ENCODE measurements at regions not wholly inside any gene's neighbourhood (a gene's known extent, or its start where the extent isn't known, plus 50 kb on each side); places are given as distances from the start of the nearest gene placed in this dataset.

- TF ChIP-seq CTCF (IDR thresholded peaks at IDR 0.05; ENCODE audit: insufficient read depth, low read length), result no peak
- no peak for TF ChIP-seq SPI1 (IDR thresholded peaks at IDR 0.05; ENCODE audit: borderline replicate concordance, low read depth)
- no peak for TF ChIP-seq REST (IDR thresholded peaks at IDR 0.05; ENCODE audit: insufficient replicate concordance, low read depth)
These were observed 737.2 kb downstream of the CDH11 start for GRCh38 chr16:64384636-64385035.

Data from HL-60 (cell line).